ENCODE measurements at regions not wholly inside any gene's neighbourhood (a gene's known extent, or its start where the extent isn't known, plus 50 kb on each side); places are given as distances from the start of the nearest gene placed in this dataset.

DNA sequence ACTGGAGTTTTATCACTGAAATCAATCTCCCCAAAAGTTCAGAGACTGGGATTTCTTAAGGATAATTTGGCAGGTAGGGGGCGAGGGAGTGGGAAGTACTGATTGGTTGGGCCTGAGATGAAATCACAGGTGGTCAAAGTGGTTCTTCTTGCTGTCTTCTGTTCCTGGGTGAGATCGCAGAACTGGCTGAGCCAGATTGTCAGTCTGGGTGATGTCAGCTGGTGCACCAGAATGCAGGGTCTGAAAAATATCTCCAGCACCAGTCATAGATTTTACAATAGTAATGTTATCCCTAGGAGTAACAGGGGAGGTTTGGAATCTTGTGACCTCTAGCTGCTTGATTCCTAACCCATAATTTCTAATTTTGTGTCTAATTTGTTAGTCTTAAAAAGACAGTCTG lies 86.7 kb upstream of the SLC25A36 start:
- Histone ChIP-seq H3K36me3 (ENCODE audit: insufficient read depth in 1 of 2, low read depth in 1 of 2) (no peaks in the 10 kb centered on the region), H3K27me3 (ENCODE audit: insufficient read depth in 3 of 3, low read length in 2 of 3) (peaks cover 0 to 2% (median 0%) of the 10 kb centered on the region in 3 donors), H3K4me1 (peaks cover 6% of the 10 kb centered on the region), H3K4me3 (no peak overlapping the region), H3K27ac (no peak overlapping the region), H3K9me3 (peaks cover 7% of the 10 kb centered on the region)
- intact Hi-C loops (cut with DNase I) = no loop called here
- WGBS, 3 donors = 73 to 80% (median 79%) methylated on average over 2 of the region's 2 CpGs
- no peak for DNase-seq
- TF ChIP-seq CTCF (IDR thresholded peaks at IDR 0.05) = no peak
- ATAC-seq = no peak

GRCh38 chr3:140856905-140857304 lies 84.7 kb upstream of the SLC25A36 start:
- Histone ChIP-seq H3K36me3 (ENCODE audit: insufficient read depth in 1 of 2, low read depth in 1 of 2) (no peaks in the 10 kb centered on the region), H3K4me3 (no peak overlapping the region), H3K27ac (no peak overlapping the region), H3K27me3 (ENCODE audit: insufficient read depth in 3 of 3, low read length in 2 of 3) (peaks cover 0 to 2% (median 0%) of the 10 kb centered on the region in 3 donors), H3K4me1 (no peaks in the 10 kb centered on the region), H3K9me3 (peaks cover 7% of the 10 kb centered on the region)
- DNase-seq (no peak), ATAC-seq (no peak)
- intact Hi-C loops (cut with DNase I) = no loop called here
- WGBS, 3 donors = 91 to 100% (median 96%) methylated on average over 1 of the region's 1 CpG
- TF ChIP-seq CTCF (IDR thresholded peaks at IDR 0.05) = no peak

GRCh38 chr3:140857993-140858392 lies 83.6 kb upstream of the SLC25A36 start:
- Histone ChIP-seq H3K4me1 (no peaks in the 10 kb centered on the region), H3K4me3 (no peak overlapping the region), H3K27ac (no peak overlapping the region), H3K27me3 (ENCODE audit: insufficient read depth in 3 of 3, low read length in 2 of 3) (peaks cover 0 to 2% (median 0%) of the 10 kb centered on the region in 3 donors), H3K36me3 (ENCODE audit: insufficient read depth in 1 of 2, low read depth in 1 of 2) (no peaks in the 10 kb centered on the region), H3K9me3 (peaks cover 6% of the 10 kb centered on the region)
- ATAC-seq (no peak), DNase-seq (no peak)
- intact Hi-C loops (cut with DNase I) = no loop called here
- TF ChIP-seq CTCF (IDR thresholded peaks at IDR 0.05) = no peak
- WGBS, 3 donors = 90 to 99% (median 95%) methylated on average over 2 of the region's 2 CpGs

GRCh38 chr3:140859592-140860336 lies 81.9 kb upstream of the SLC25A36 start:
- Histone ChIP-seq H3K27ac (no peak overlapping the region), H3K4me1 (no peaks in the 10 kb centered on the region), H3K27me3 (ENCODE audit: insufficient read depth in 3 of 3, low read length in 2 of 3) (peaks cover 0 to 2% (median 0%) of the 10 kb centered on the region in 3 donors), H3K9me3 (no peaks in the 10 kb centered on the region), H3K4me3 (no peak overlapping the region), H3K36me3 (ENCODE audit: insufficient read depth in 1 of 2, low read depth in 1 of 2) (no peaks in the 10 kb centered on the region)
- intact Hi-C loops (cut with DNase I) = loop anchor here (10.0 kb wide), 4 partner anchors 365 to 1435 kb away; no protein-coding TSS in a partner anchor
- DNase-seq (no peak), ATAC-seq (no peak)
- TF ChIP-seq CTCF (IDR thresholded peaks at IDR 0.05) = no peak
- WGBS, 3 donors = 62 to 72% (median 66%) methylated on average over 5 of the region's 5 CpGs
